NCI-H345 treated with DMSO at 0.1 percent for 48 hours (cell line): ENCODE measurements at regions not wholly inside any gene's neighbourhood (a gene's known extent, or its start where the extent isn't known, plus 50 kb on each side); places are given as distances from the start of the nearest gene placed in this dataset.

ENCODE experiments used
- DNase-seq: peaks from one replicate; lab custom pipeline; 2025; ENCODE audit not compliant: unreplicated experiment; lab: John Stamatoyannopoulos, UW

DNA sequence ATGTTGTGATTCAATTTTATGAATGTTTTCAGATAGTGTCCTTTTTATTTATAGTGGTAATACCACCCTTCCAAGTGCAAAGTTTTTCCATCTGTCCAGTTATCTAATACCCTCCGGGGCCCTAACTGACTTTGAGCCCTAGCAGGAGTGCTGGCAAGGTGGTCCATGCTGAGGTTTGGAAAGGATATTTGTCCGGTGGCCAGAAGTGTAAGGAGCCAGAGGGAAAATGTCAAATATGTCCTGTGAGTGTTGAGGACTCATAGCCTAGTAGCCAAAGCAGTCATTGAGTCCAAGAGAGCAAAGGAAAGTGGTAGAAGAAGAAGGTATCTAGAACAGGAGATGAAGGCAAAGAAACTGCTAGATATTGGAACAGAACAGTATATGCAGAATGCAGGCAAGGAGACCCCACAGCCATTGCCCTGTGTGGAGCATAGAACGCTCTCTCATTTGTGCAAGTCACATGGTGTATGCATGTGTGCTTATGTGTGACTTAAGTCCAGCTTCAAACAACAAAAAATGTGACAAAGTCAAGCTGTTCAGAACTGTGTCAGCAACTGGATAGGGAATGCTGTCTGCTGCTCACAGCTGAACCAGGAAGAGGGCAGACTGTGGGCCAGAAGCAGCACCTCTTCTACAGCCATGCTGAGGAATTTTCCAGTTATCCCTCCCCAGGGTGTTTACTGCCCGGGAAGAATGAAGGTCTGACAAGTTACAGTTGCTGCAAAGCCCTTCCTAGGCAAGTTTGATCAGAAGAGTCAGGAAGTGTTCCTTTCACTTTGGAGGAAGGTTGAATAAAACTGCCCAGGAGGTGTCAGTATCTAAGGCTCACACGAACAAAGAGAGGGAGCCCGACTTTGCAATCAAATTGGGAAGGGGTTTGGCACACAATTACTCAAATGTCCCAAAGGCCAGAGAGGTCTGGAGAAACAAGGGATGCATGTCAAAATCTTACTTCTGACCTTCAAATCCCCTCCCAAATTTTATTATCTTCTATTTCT, 463.3 kb upstream of the DMAC1 start:
- no peak for DNase-seq

DNA sequence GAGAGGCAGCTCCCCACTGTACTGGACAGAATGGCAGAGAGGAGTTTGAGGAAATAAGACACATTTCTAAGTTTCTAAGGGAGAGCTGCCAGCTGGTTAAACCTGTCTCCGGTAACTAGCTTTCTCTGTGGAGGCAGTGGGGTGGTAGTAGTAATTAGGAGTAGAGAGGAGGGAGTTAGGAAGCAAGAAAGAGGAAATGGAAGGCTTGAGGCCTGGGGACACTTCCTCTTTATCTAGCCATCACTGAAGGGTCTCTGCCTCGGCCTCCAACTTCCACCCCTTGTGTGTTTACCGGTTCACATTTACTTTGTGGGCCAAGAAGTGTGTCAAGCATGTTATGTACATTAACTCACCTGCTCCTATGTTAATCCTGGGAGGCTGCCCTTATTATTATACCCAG, 462.2 kb upstream of the DMAC1 start:
- no peak for DNase-seq

DNA sequence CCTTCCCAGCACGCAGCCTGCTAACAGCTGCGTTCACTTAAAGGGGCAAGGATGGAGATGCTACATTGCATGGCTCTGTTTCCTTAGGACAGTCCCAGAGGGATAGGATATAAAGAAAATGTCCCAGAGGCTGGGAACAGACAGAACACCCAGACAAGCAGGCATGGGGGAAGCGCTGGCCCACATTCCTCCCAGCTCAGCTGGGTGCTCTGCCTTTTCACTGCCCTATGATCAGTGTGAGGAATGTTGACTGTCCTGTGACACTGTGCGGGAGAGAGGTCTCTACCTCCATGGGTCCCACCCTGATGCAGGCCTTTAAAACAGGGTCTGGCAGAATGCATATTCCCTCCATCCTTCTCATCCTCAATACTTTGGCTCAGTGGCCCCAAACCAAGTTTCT, 459.4 kb upstream of the DMAC1 start:
- DNase-seq: no peak

DNA sequence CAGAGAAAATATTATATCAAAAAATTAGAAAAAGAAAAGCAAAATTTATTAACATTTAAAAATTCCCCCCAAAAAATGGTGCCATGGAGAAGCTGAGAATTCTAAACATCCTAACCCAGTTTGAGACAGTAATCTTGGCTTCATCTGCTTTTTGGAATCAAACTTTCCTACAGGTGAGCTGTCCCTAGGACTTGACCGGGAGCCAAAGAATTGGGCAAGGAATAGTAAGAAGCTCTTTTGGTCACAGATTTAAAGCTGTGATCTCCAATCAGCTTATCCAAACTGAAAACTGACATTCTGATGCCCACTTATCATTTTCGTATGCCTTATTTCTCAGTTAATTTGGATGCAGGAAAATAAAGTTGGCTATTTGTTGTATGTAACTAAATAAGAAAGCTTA, 457.3 kb upstream of the DMAC1 start:
- DNase-seq: no peak

DNA sequence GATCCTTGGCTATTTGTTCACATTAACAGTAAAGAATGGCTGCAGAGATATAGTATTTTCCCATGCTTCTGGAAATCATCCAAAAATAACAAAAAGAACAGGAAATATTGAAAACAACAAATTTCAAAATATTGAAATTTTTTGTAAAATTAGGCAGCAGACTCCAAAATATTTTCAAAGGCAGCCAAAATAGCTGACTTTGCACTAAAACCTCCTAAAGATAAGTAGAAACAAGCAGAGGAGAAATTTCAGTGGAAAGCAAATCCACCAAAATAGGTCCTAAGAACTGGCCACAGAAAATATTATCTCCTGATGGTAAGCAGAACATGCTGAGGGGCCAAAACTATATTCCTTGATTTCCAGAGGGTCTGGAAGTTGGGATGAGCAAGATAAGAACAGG, 456.3 kb upstream of the DMAC1 start:
- no peak for DNase-seq

DNA sequence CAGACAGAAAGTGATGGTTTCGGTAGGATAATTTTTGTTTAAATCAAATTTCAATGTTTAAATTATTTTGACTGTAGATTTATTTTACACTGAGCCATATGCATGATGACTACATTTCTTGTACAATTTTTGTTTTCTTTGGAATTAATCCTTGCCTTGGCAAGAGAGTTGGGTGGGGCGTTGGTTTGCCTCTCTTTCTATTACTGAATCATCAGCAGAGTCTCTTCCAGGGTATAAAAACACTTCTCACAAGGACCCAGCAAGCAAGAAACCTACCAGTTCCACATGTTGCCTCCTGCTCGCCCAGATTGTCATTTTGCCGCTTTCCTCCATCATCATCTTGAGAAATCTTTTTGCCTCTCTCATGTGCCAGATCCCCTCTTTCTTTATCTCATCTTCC, 455.0 kb upstream of the DMAC1 start:
- DNase-seq: no peak

DNA sequence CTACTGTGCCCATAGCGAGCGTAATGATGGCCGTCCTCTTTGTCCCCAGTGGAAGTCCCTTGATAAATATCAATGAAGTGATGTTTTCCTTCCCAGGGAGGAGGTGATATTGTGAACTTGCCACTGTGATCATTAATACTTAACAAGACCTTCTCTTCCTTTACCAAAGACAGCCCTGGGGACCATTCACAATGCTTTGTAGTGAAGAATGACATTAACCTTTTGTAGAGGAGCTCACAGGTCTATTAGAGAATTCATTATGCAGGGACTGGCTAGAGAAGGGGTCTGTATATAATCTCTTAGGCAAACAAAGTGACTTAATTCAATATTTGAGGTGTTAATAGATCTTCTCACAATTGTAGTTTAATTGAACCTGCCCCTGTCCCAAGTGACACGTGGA, 452.9 kb upstream of the DMAC1 start:
- DNase-seq: no peak

DNA sequence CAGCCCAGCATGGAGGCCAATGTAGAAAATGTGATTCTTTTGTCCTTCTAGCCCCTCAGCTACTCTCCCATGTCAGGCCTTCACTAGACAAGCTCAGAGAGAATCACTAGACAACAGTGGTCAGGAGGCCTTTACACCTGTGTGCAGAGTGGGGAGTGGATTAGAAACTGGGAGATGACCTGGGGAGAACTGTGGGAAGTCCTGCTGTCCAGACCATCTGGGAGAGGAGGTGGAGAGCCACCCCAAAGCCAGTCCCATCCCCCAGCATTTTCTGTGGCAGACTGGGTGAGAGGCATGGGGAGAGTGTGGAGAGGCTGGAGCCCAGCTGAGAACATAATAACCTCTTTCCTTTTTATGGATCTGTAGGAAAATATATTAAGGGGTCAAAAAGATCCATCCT, 452.0 kb upstream of the DMAC1 start:
- DNase-seq: no peak

DNA sequence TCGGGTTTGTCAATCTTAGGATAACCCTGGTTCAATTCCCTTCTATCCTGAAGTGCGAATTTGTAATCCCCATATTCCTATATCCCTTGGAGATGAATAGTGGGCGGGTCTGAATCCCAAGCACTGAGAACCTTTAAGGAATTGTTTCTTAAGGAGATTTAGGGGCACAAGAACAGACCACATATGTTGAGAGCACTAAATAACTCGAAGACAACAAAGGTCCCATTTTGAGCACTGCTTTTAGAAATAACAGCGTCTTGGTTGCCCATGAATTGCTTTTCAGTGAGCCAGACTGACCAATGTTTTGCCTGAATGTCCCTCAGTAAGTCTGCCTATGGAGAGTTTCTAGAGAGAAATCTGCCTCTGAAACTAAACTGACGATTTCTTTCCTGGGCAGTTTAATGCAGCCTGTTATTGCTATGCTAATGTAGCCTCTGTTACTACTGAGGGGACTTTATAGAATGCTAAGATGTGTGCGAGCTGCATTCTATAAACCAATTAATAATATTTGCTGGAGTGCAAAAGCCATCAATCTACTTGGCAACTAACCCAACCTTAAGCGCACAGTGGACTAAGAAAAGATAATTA, 445.0 kb upstream of the DMAC1 start:
- DNase-seq: no peak

DNA sequence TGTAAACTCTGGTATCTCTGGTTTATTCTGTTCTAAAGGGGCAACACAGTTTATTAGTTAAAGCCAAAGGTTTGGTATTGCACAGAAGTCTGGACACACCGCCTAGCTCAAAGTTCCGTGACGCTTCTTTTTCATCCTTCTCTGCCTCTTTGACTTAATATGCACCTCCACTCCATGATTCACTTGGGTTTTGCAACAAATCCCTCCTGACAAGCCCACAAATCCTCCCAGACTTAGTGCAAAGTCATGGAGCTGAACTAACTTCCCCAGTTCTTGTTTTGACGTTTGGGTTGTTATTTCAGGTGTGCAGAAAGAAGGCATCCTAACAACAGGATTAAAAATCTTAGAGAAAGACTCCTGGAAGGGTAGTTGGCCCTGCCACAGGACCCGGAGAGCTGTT, 441.6 kb upstream of the DMAC1 start:
- no peak for DNase-seq

DNA sequence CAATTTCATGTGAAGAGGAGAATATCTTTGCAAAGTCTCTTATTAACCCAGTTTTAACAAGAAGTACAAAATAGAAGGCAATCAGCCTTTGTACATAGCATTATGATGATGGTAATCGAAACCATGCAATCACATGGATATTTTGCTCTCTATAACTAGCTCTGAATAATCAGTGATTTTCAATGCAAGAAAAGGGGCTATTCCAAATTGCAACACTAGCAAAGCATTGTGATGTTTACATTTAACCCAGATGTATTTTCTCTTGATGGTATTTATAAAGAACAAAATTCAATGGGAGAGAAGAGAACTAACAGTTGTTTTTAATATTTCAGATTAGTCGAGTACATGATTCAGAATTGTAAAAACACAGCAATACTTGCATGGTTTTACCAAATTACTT, 437.5 kb upstream of the DMAC1 start:
- DNase-seq: no peak

DNA sequence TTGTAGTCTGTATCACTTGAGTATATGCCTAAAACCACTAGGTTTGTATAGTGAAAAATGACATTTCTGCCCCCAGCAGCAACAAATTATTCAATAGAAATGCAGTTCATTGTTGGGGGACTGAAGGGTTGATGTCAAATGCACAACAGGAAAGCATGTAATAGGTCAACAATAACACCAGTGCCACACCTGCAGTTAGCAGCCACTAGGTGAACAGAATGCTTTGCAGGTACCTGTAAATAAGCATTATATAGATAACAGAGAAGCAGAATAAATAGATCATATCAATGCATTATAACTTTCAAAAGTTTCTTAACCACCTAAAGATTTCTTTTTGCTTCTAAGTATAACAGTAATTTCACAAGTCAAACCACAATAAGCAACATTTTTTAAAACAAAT, 435.9 kb upstream of the DMAC1 start:
- no peak for DNase-seq

DNA sequence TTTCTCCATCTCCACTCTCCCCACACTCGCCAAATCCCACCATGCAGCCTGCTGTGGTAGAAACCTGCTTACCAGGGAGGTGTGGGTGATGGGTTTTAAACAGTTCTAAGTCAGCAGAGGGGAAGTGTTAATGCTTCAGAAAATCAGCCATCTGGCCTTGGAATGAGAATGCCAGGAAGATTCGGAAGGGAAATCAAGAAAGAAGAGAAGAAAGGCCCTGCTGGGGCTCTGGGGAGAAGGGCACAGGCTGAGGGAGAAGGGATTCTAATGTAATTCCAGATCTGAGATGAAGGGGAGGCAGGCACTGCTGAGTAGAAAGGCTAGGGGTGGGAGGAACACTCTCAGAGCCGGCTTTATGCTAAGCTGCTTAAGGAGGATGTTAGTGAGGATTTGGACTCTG, 434.7 kb upstream of the DMAC1 start:
- no peak for DNase-seq

DNA sequence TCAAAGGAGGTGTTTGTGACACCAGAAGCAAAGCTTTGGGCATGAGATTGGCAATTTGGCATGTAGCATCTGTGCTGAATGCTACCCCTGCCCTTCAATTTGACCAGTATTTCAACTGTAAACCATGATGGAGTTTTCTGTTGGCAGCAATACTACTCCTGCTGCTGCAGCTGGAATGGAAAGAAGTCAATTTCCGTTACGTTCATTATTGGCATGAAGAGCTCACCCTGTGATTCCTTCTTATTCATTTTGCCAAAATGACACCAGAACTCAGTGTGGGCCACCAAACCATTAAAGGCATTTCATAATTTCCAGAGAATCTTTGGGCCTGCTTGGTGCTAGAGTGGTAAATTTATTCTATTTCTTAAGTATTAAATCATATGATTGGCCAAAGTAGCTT, 433.1 kb upstream of the DMAC1 start:
- DNase-seq: no peak

DNA sequence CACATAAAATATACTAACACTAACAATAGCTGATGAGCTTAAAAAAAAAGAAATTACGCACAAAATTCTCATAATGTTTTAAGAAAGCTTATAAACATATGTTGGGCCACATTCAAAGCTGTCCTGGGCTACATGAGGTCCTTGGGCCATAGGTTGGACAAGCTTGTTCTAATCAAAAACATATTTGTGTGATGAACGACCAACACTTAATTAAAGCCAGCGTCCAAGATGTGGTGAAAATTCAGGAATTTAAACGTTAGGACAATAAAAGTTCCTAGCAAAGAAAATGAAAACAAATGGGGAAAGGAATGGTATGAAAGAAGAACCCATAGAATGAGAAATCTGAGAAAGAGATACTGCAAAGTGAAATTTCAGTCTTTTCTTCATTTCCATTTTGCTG, 429.6 kb upstream of the DMAC1 start:
- DNase-seq: no peak

DNA sequence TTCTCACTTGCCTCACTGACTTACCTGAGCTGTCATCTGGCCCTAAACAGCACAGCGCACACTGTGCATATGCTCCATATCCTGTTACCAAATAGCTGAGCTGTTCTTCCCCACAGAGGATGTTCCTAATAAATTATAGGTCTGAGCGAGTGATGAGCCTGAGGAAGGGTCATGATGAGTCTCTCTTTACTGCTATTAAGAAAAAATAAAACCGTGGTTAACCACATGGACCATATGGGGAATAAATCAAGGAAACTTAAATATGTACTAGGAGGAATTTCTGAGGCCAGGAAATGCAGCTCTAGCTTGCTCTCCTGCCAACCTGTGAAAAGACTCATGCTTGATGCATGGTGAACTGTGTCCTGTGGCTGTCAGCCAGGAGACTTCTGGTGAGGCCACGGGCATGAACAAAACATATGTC, 424.8 kb upstream of the DMAC1 start:
- DNase-seq: no peak

DNA sequence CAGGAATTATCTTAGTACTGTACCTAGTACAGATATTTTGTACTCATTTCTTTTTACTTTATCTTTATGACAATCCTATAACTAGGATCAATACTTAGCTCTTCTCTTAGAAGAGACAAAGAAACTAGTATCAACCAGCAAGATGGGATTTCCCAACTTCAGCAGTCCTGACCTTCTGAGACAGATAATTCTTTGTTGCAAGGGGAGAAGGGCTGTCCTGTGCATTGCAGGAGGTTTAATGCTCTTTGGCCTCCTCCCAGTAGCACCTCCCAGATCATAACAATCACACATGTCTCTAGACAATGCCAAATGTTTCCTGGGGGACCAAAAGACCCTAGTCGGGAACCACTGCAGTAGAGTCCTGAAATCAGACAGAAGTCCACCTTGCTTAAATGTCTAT, 424.3 kb upstream of the DMAC1 start:
- DNase-seq: no peak

DNA sequence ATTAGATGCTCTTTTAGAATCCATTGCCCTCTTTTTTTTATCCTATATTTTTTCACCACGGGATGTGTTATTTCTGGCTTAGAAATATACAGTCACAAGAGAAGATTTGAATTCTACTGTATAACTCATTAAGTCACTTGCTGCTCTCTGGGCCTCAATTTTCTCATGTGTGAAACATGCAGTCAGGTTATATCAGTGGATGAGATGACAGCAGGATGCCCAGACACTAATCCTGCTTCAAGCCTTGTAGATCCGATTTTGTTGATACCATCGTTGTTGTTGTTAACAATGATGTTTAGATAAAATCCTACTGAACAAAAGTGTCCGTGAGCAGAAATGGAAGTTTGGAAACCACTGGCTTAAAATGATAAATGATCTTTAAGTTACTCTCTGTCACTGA, 421.9 kb upstream of the DMAC1 start:
- DNase-seq: no peak

DNA sequence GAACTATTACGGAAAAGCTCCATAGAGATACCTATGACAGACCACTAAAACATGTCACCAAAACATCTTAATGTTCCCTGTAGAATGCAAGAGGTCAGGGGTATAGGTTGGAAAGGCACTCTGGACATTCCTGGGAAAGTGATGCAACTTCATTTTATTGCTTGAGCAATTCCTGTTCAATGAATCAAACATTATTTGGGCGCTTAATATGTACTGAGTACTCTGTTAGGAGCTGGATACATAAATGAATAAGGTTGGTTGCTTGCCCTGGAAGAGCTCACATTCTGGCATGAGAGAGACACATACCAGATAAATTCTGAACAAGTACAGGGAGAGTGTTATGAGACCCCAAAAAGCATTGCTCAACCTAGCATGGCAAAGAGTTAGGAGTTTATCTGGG, 408.9 kb upstream of the DMAC1 start:
- no peak for DNase-seq

DNA sequence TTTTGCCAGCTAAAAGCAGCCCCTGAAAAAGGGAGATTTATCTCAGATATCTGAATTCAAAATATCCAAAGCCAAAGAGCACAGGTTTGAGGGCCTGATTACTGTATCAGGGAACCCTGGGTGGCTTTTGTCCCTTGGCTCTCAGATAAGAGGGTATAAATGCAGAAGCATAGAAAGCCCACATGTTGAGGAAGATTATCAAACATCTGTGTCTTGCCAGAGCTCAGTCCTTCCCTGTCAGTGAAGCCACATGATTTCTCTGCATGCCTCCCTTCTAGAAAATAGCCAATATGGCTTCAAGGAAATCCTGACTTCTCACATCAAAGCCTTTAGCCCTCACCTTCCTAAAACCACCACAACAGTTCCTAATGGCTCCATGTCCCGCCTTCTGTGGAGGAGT, 408.0 kb upstream of the DMAC1 start:
- no peak for DNase-seq

DNA sequence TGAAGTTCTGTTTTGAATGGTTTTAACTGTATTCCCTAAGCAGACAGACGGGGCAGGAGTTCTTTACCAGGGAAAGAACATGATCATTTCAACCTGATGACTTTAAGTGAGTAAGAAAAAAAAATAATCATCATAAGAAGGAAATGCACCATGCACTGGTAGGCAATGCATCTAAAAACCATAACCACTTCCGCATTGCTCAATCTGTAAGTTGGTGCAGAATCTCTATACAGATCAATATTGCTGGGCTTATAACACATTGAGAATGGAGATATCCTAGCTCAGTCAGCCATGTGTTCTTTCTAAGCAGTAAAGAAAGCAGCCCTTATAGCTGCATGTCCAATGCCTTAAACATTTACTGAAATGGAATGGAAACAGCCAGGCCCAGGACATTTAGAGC, 407.1 kb upstream of the DMAC1 start:
- no peak for DNase-seq

DNA sequence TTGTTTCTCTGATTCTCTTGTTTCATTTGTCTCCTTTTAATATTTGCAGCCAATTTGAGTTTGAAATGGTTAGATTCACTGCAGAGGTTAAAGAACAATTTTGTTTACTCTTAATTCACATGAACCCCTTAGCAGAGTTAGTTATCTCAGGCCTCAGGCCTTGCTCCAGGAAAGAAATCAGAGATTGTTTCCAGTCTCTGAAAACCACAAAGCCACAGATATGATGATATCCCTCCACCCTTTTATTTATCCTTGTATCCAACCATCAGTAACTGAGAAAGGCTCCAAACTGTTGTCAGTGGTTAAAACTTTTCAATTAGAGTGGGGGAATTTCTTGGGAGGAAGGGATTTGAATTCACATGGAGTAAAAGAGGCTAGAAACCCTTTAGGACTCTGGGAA, 406.0 kb upstream of the DMAC1 start:
- DNase-seq: no peak

DNA sequence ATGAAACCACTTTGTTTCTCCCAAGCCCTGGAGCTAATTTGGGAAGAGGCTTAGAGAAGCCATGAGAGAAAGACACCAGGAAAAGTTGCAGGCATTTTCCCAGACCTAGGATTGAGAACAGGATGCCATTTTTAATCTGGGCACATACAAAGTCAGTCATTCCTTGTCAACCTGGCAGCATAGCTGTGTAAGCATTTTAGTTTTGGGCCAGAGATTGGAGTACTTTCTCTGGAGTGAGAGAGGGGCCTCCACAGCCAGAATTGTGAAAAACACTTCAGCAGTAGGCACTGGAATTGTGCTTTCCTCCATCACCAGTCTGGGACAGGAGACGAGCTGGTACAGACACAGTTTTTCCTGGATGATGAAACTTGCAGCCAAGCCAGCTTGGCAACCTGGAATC, 390.3 kb upstream of the DMAC1 start:
- DNase-seq: no peak
